ENCODE measurements at regions not wholly inside any gene's neighbourhood (a gene's known extent, or its start where the extent isn't known, plus 50 kb on each side); places are given as distances from the start of the nearest gene placed in this dataset.

DNA sequence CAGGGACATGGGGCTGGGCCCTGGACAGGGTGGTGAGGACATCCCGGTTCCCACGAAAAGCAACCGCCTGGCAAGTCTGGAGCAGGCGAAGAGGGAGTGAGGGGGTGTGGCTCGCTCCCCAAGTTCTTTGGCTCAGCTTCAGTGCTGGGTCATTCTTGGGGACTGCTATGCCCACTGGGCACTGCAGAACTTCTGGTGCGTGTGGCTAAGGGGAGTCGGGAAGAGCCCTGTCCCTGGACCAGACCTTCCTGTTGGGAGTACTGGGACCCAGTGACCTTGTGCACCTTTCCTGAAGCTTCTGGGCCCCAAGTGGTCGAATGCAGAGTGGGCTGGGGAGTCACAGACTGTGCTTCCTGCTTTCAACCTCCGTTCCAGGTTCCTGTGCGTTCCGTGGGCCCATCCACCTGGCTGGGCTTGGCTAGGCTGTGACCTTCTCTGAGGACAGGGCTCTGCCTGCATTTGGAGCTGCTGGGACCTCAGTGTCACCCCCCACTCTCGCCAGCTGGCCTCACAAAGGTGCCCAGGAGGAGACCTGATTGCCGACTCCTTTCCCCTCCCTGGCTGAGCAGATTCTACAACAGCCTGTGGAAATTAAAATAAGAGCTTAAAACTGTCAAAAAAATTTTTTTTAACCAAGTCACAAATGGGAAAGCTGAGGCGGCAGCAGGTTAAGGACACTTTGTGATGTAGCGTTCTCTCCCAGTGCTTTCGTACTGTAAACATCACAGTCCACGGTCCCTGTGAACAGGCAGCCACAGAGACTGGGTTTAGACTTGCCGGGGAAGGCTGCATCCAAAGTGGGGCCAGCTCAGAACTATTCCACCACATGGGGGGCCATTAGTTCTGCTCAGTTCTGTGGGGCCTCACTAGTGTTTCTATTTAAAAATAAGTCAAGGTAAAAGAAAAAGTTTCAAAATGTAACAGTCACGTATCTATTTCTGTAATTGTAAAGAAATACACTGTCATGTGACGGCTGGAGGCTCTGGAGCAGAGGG, 63.8 kb upstream of the WNT7B start:
- TF ChIP-seq EZH2 (IDR thresholded peaks at IDR 0.05; ENCODE audit: low read length) (no peak), CTCF (optimal IDR thresholded peaks at IDR 0.05 in 1 of 3, IDR thresholded peaks at IDR 0.05 in 1 of 3, conservative IDR thresholded peaks at IDR 0.05 in 1 of 3; ENCODE audit: extremely low read depth in 1 of 3, insufficient read depth in 2 of 3, low read length in 3 of 3) (no peak)
- Histone ChIP-seq H3K27me3 (ENCODE audit: control insufficient read depth, extremely low read depth, insufficient read depth, low read length) (no peaks in the 10 kb centered on the region), H3K9me1 (ENCODE audit: control insufficient read depth, extremely low read depth, insufficient read depth, low read length) (no peaks in the 10 kb centered on the region), H3K4me2 (ENCODE audit: control insufficient read depth, extremely low read depth, insufficient read depth, low read depth, low read length) (peak overlapping the region; percentile 99), H3K27ac (ENCODE audit: control insufficient read depth, insufficient read depth, low read length) (peak overlapping the region; percentile 93), H3K9me3 (ENCODE audit: control insufficient read depth, low read depth, low read length) (no peaks in the 10 kb centered on the region), H3K4me3 (ENCODE audit: control insufficient read depth in 2 of 3, extremely low read depth in 1 of 3, insufficient read depth in 2 of 3, low read depth in 1 of 3, low read length in 3 of 3) (peak overlapping the region; percentile 1 to 68 (median 60)), H4K20me1 (ENCODE audit: control insufficient read depth, extremely low read depth, insufficient read depth, low read length) (no peaks in the 10 kb centered on the region), H2AFZ (ENCODE audit: control insufficient read depth, low read length) (peak overlapping the region; percentile 82), H3K4me1 (ENCODE audit: control insufficient read depth, extremely low read depth, insufficient read depth, low read length) (peaks cover 85% of the 10 kb centered on the region), H3K36me3 (ENCODE audit: control insufficient read depth in 2 of 2, extremely low read depth in 1 of 2, insufficient read depth in 2 of 2, low read length in 2 of 2) (no peaks in the 10 kb centered on the region), H3K9ac (ENCODE audit: control insufficient read depth, extremely low read depth, insufficient read depth, low read length) (peak overlapping the region; percentile 93), H3K79me2 (ENCODE audit: control insufficient read depth, insufficient read depth, low read length) (peaks cover 53% of the 10 kb centered on the region)
- dilution Hi-C loops (cut with MboI; ENCODE audit: extremely low pct_ligation_motif_present, low sequenced_read_pairs), result no loop called here
- no peak for DNase-seq (ENCODE audit: low read depth, low spot score)
- peak; percentile 49 for FAIRE-seq

DNA sequence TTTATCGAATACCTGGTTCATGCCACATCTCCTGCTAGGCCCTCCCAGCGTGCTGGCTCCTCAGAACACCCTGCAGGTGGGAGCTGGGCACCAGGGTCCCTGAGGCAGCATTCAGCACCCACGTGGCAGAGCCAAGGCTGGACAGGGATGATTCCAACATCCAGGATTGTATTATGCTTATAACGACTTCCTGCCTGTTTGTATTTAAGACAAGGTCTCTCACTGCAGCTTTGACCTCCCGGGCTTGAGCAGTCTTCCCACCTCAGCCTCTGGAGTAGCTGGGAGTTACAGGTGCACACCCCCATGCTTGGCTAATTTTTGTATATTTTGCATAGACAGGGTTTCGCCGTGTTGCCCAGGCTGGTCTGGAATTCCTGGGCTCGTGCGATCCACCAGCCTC, 64.7 kb upstream of the WNT7B start:
- peak overlapping the region; percentile 99 for H3K4me2 ChIP-seq (ENCODE audit: control insufficient read depth, extremely low read depth, insufficient read depth, low read depth, low read length)
- TF ChIP-seq CTCF (optimal IDR thresholded peaks at IDR 0.05 in 1 of 3, IDR thresholded peaks at IDR 0.05 in 1 of 3, conservative IDR thresholded peaks at IDR 0.05 in 1 of 3; ENCODE audit: extremely low read depth in 1 of 3, insufficient read depth in 2 of 3, low read length in 3 of 3) (no peak), EZH2 (IDR thresholded peaks at IDR 0.05; ENCODE audit: low read length) (no peak)
- H2AFZ ChIP-seq (ENCODE audit: control insufficient read depth, low read length), result peak overlapping the region; percentile 32
- H3K27ac ChIP-seq (ENCODE audit: control insufficient read depth, insufficient read depth, low read length), result peak overlapping the region; percentile 93
- dilution Hi-C loops (cut with MboI; ENCODE audit: extremely low pct_ligation_motif_present, low sequenced_read_pairs), result no loop called here
- H3K27me3 ChIP-seq (ENCODE audit: control insufficient read depth, extremely low read depth, insufficient read depth, low read length), result no peaks in the 10 kb centered on the region
- peak overlapping the region; percentile 93 for H3K9ac ChIP-seq (ENCODE audit: control insufficient read depth, extremely low read depth, insufficient read depth, low read length)
- peak overlapping the region in 2 of 3 experiments; percentile 21 to 68 for H3K4me3 ChIP-seq (ENCODE audit: control insufficient read depth in 2 of 3, extremely low read depth in 1 of 3, insufficient read depth in 2 of 3, low read depth in 1 of 3, low read length in 3 of 3)
- H4K20me1 ChIP-seq (ENCODE audit: control insufficient read depth, extremely low read depth, insufficient read depth, low read length), result no peaks in the 10 kb centered on the region
- H3K79me2 ChIP-seq (ENCODE audit: control insufficient read depth, insufficient read depth, low read length), result peaks cover 52% of the 10 kb centered on the region
- FAIRE-seq (peak; percentile 77), DNase-seq (ENCODE audit: low read depth, low spot score) (no peak)
- no peaks in the 10 kb centered on the region for H3K9me1 ChIP-seq (ENCODE audit: control insufficient read depth, extremely low read depth, insufficient read depth, low read length)
- no peaks in the 10 kb centered on the region for H3K9me3 ChIP-seq (ENCODE audit: control insufficient read depth, low read depth, low read length)
- H3K4me1 ChIP-seq (ENCODE audit: control insufficient read depth, extremely low read depth, insufficient read depth, low read length), result peaks cover 89% of the 10 kb centered on the region
- no peaks in the 10 kb centered on the region for H3K36me3 ChIP-seq (ENCODE audit: control insufficient read depth in 2 of 2, extremely low read depth in 1 of 2, insufficient read depth in 2 of 2, low read length in 2 of 2)
